Thyroid gland (tissue), 4 donors: ENCODE measurements at regions not wholly inside any gene's neighbourhood (a gene's known extent, or its start where the extent isn't known, plus 50 kb on each side); places are given as distances from the start of the nearest gene placed in this dataset.

Source experiments
- DNase-seq, 2 donors: peaks; one replicate each; pipeline ENCODE4 v3.0.0-alpha.2; 2019
- H3K27ac ChIP-seq, 3 donors: fragments of 200-600 bp; sonication (generic); 1 replicate in 2 of 3; 2 replicates in 1 of 3; pipeline ENCODE4 v1.5.1; 2016 to 2019; ENCODE audit warnings: mild to moderate bottlenecking in 1 of 3, moderate library complexity in 1 of 3
- H3K27me3 ChIP-seq: fragments of 200-600 bp; sonication (generic); one replicate; pipeline ENCODE4 v1.5.1; 2019
- H3K36me3 ChIP-seq, 2 donors: fragments of 200-600 bp; sonication (generic); one replicate each; pipeline ENCODE4 v1.5.1; 2016 to 2019
- H3K4me1 ChIP-seq, 2 donors: fragments of 200-600 bp; sonication (generic); one replicate each; pipeline ENCODE4 v1.5.1; 2017 to 2019
- H3K4me3 ChIP-seq, 3 donors: fragments of 200-600 bp; sonication (generic); replicated peaks in 1 of 3; 1 replicate in 2 of 3; 2 replicates in 1 of 3; pipeline ENCODE4 v1.5.1; 2016; ENCODE audit warnings: mild to moderate bottlenecking in 1 of 3
- H3K9me3 ChIP-seq: fragments of 200-600 bp; sonication (generic); one replicate; pipeline ENCODE4 v1.5.1; 2017
- POLR2A ChIP-seq, 2 donors: fragments of 450-650 bp; IDR thresholded peaks; one replicate each; pipeline ENCODE4 v1.6.1; 2017; ENCODE audit warnings: antibody characterized with exemption in 2 of 2, mild to moderate bottlenecking in 2 of 2, moderate library complexity in 1 of 2
- WGBS, 2 donors: methylation state at CpG; one replicate each; pipeline ENCODE4 v1.1.5; 2017; 5-methylcytosine and 5-hydroxymethylcytosine counted together
- intact Hi-C: fragments of 100-400 bp; cut with DNase I; formaldehyde crosslinking; loops from one replicate; pipeline ENCODE4 v1.15.1; 2023
- TF ChIP-seq, protein P1 (sequence below), 6 experiments: fragments of 200-600 bp in 3 of 6; fragments of 450-650 bp in 3 of 6; sonication (generic) in 3 of 6; IDR thresholded peaks; one replicate each; pipeline ENCODE4 v1.5.1; 2016 to 2019; ENCODE audit warnings: antibody characterized with exemption in 6 of 6, mild to moderate bottlenecking in 2 of 6, inconsistent platforms in 1 of 6, moderate library complexity in 1 of 6

DNA sequence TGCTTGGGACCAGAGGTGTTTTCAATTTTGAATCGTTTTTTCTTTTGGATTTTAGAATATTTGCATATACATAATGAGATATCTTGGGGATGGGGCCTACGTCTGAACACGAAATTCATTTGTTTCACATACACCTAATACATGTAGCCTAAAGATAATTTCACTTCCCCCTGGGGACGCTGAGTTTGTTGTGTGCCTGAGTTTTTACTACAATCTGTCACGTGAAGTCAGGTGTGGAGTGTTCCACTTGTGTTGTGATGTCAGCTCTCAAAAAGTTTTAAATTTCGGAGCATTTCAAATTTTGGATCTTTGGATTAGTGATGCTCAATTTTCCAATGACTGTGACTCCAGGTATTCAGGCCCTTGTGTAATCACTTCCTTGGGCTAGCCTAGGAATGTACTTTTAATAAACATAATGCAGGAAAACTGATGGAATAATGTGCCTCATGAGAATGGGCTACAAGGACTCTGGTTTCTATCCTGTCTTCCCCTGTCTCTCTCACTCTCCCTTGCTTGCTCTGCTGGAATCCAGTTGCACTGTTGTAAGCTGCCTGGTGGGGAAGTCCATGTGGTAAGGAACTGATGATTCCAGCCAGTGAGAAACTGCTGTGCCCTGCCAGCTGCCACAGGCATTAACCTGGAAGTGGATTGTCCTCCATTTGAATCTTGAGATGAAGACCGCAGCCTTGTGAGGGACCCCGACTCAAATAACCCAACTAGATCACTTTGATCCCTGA is 403.8 kb downstream of the SHISA9 start:
- no peak overlapping the region for H3K27ac ChIP-seq
- no peaks in the 10 kb centered on the region for H3K36me3 ChIP-seq
- H3K4me3 ChIP-seq: no peak overlapping the region
- DNase-seq: no peak
- intact Hi-C loops: no loop called here
- TF ChIP-seq POLR2A (IDR thresholded peaks at IDR 0.05): no peak
- TF ChIP-seq, protein P1, sequence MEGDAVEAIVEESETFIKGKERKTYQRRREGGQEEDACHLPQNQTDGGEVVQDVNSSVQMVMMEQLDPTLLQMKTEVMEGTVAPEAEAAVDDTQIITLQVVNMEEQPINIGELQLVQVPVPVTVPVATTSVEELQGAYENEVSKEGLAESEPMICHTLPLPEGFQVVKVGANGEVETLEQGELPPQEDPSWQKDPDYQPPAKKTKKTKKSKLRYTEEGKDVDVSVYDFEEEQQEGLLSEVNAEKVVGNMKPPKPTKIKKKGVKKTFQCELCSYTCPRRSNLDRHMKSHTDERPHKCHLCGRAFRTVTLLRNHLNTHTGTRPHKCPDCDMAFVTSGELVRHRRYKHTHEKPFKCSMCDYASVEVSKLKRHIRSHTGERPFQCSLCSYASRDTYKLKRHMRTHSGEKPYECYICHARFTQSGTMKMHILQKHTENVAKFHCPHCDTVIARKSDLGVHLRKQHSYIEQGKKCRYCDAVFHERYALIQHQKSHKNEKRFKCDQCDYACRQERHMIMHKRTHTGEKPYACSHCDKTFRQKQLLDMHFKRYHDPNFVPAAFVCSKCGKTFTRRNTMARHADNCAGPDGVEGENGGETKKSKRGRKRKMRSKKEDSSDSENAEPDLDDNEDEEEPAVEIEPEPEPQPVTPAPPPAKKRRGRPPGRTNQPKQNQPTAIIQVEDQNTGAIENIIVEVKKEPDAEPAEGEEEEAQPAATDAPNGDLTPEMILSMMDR (IDR thresholded peaks at IDR 0.05): no peak
- no peaks in the 10 kb centered on the region for H3K4me1 ChIP-seq
- no peaks in the 10 kb centered on the region for H3K9me3 ChIP-seq
- H3K27me3 ChIP-seq: no peaks in the 10 kb centered on the region
- WGBS, 2 donors: 69 to 74% methylated on average over 8 of the region's 8 CpGs

DNA sequence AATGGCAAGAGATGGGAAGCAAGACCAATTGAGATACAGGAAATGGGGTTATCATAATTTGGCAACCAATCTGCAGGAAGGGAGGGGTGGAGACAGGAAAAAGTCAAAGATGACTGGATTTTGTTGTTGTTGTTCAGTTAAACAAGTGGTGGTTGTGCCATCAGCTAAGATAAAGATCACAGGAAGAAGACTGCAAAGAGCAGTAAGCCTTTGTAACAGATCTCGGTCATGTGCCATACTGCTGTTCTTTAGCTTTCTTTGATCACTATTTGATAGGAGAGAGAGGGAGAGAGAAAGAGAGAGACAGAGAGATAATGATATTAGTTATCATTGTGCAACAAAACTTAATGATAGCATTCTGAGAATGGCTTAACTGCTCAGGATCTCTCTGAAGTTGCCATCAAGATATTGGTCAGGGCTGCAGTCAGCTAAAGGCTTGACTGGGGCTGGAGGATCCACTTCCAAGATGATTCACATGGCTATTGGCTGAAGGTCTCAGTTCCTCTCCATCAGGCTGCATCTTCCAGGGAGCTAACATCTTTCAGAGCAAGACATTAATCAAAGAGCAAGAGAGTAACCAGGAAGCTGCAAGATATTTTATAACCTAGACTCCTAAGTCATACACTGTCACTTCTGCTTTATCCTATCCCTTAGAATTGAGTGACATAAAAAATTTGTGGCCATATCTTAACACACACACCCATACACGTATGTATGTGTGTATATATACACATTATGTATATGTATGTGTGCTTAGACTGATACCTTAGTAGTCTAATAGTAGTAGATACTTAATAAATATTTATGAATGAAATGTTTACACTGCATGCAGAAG is 405.0 kb downstream of the SHISA9 start:
- DNase-seq: no peak
- WGBS, 2 donors: 26 to 66% methylated on average over 2 of the region's 2 CpGs
- Histone ChIP-seq H3K9me3 (no peaks in the 10 kb centered on the region), H3K27me3 (no peaks in the 10 kb centered on the region), H3K4me1 (no peaks in the 10 kb centered on the region), H3K27ac (no peak overlapping the region), H3K36me3 (no peaks in the 10 kb centered on the region), H3K4me3 (no peak overlapping the region)
- intact Hi-C loops: no loop called here
- no peak for TF ChIP-seq POLR2A (IDR thresholded peaks at IDR 0.05)
- TF ChIP-seq, protein P1 (IDR thresholded peaks at IDR 0.05): no peak

DNA sequence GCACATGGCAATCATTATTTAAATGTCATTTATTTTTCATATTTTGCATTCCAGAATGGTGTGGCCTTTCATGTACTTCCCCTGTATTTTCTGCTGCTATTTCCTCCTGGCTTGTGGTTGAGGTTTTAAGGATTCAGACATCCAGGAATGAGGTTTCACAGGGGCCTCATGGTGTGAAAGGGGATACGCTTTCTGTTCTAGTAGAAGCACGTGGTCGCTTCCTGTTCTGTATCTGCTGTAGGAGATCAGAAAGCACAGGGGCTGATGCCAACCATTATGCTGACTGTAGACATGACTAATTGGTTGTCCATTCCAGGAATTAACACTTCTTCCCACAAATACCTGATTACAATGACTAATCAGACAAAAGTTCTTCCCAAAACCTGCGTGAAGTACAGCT is 405.9 kb downstream of the SHISA9 start:
- Histone ChIP-seq H3K27ac (no peak overlapping the region), H3K4me1 (no peaks in the 10 kb centered on the region), H3K4me3 (no peak overlapping the region), H3K27me3 (no peaks in the 10 kb centered on the region), H3K36me3 (no peaks in the 10 kb centered on the region), H3K9me3 (no peaks in the 10 kb centered on the region)
- TF ChIP-seq, protein P1 (IDR thresholded peaks at IDR 0.05): no peak
- TF ChIP-seq POLR2A (IDR thresholded peaks at IDR 0.05): no peak
- WGBS, 2 donors: 61 to 63% methylated on average over 4 of the region's 4 CpGs
- intact Hi-C loops: no loop called here
- no peak for DNase-seq

GRCh38 chr16:13307851-13308250 is 406.5 kb downstream of the SHISA9 start:
- Histone ChIP-seq H3K4me3 (no peak overlapping the region), H3K27me3 (no peaks in the 10 kb centered on the region), H3K9me3 (no peaks in the 10 kb centered on the region), H3K27ac (no peak overlapping the region), H3K4me1 (no peaks in the 10 kb centered on the region), H3K36me3 (no peaks in the 10 kb centered on the region)
- no peak for DNase-seq
- 88 to 90% methylated on average over 5 of the region's 5 CpGs for WGBS, 2 donors
- intact Hi-C loops: no loop called here
- TF ChIP-seq, protein P1 (IDR thresholded peaks at IDR 0.05): no peak
- TF ChIP-seq POLR2A (IDR thresholded peaks at IDR 0.05): no peak

DNA sequence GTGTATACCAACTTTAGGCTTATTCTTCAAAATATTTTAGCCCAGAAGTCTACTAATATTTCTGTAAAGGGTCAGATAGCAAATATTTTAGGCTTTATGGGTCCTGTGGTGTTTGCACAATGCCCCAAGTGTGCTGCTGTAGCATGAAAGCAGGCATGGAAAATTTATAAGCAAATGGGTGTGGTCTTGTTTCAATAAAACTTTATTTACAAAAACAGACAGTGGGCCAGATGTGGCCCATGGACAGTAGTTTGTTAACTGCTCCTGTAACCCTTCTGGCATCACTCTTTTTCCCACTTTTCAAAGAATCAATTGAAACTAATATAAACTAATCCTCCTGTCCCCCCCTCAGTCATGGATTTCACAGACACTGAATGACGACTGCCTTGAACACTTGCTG is 410.7 kb downstream of the SHISA9 start:
- Histone ChIP-seq H3K27ac (no peak overlapping the region), H3K9me3 (no peaks in the 10 kb centered on the region), H3K4me1 (no peaks in the 10 kb centered on the region), H3K27me3 (no peaks in the 10 kb centered on the region), H3K4me3 (no peak overlapping the region), H3K36me3 (no peaks in the 10 kb centered on the region)
- TF ChIP-seq, protein P1 (IDR thresholded peaks at IDR 0.05): no peak
- TF ChIP-seq POLR2A (IDR thresholded peaks at IDR 0.05): no peak
- no peak for DNase-seq
- 73 to 90% methylated on average over 1 of the region's 1 CpG for WGBS, 2 donors
- intact Hi-C loops: no loop called here
